Lung (tissue), 11 donors: ENCODE measurements at regions not wholly inside any gene's neighbourhood (a gene's known extent, or its start where the extent isn't known, plus 50 kb on each side); places are given as distances from the start of the nearest gene placed in this dataset.

Experiments
- ATAC-seq: fragments of 200-7000 bp; cut with Tn5 transposase; one replicate; pipeline ENCODE4 v1.9.1; 2020; ENCODE audit warnings: moderate number of reproducible peaks; ENCODE audit not compliant: insufficient read depth, low FRiP score
- DNase-seq, 3 donors: peaks; one replicate each; pipeline ENCODE4 v3.0.0-alpha.2; 2013 to 2017
- H3K27ac ChIP-seq, 2 donors: one replicate each; pipeline ENCODE4 v1.5.1; 2013; ENCODE audit warnings: mild to moderate bottlenecking in 2 of 2, moderate library complexity in 2 of 2, control low read depth in 1 of 2, inconsistent platforms in 1 of 2, low read depth in 1 of 2, low read length in 1 of 2
- H3K27me3 ChIP-seq, 3 donors: one replicate each; pipeline ENCODE4 v1.5.1; 2013; ENCODE audit warnings: low read length in 2 of 3; ENCODE audit not compliant: control insufficient read depth in 3 of 3, insufficient read depth in 3 of 3
- H3K36me3 ChIP-seq, 4 donors: one replicate each; pipeline ENCODE4 v1.5.1; 2013; ENCODE audit warnings: low read length in 4 of 4, mild to moderate bottlenecking in 1 of 4, moderate library complexity in 1 of 4; ENCODE audit not compliant: control insufficient read depth in 4 of 4, insufficient read depth in 4 of 4
- H3K4me1 ChIP-seq, 5 donors: one replicate each; pipeline ENCODE4 v1.5.1; 2013; ENCODE audit warnings: low read length in 5 of 5, mild to moderate bottlenecking in 2 of 5, moderate library complexity in 1 of 5; ENCODE audit not compliant: control insufficient read depth in 5 of 5, insufficient read depth in 5 of 5
- H3K4me3 ChIP-seq: one replicate; pipeline ENCODE4 v1.5.1; 2013; ENCODE audit warnings: mild to moderate bottlenecking, control low read depth, moderate library complexity
- H3K9ac ChIP-seq, 2 donors: one replicate each; pipeline ENCODE4 v1.5.1; 2013; ENCODE audit warnings: low read length in 2 of 2, control low read depth in 1 of 2; ENCODE audit not compliant: insufficient read depth in 1 of 2
- H3K9me3 ChIP-seq, 4 donors: one replicate each; pipeline ENCODE4 v1.5.1; 2013; ENCODE audit warnings: low read length in 3 of 4, mild to moderate bottlenecking in 1 of 4, moderate library complexity in 1 of 4; ENCODE audit not compliant: control insufficient read depth in 4 of 4, insufficient read depth in 3 of 4
- CTCF ChIP-seq: IDR thresholded peaks from 2 replicates; pipeline ENCODE4 v1.5.1; 2012; ENCODE audit warnings: mild to moderate bottlenecking; ENCODE audit errors: control extremely low read depth, extremely low read depth
- WGBS, 2 donors: extraction: QIAGEN DNeasy Blood & Tissue Kit; methylation state at CpG; one replicate each; pipeline ENCODE4 v1.1.7; 2013; 5-methylcytosine and 5-hydroxymethylcytosine counted together
- donor health status: control.
- donor health status: control.
- donor health status: Bipolar disorder and iron deficiency.
- donor health status: healthy.
- donor health status: DM: yes; HTN: yes; CAD: no.

GRCh38 chr4:164204434-164204833 lies 549.5 kb upstream of the SMIM31 start:
- no peak for ATAC-seq
- TF ChIP-seq CTCF: no peak

GRCh38 chr4:164207460-164207859 lies 546.5 kb upstream of the SMIM31 start:
- DNase-seq (no peak), ATAC-seq (no peak)
- Histone ChIP-seq H3K36me3 (no peaks in the 10 kb centered on the region), H3K9me3 (no peaks in the 10 kb centered on the region), H3K4me3 (no peak overlapping the region), H3K9ac (no peak overlapping the region), H3K4me1 (no peaks in the 10 kb centered on the region), H3K27me3 (no peaks in the 10 kb centered on the region), H3K27ac (no peak overlapping the region)
- no peak for TF ChIP-seq CTCF
- WGBS, 2 donors: 76 to 82% methylated on average over 5 of the region's 5 CpGs

More at GRCh38 chr4:164204434-164204833, 549.5 kb upstream of the SMIM31 start:
- H3K36me3 ChIP-seq: no peaks in the 10 kb centered on the region
- H3K4me1 ChIP-seq: no peaks in the 10 kb centered on the region
- H3K9me3 ChIP-seq: no peaks in the 10 kb centered on the region
- no peak overlapping the region for H3K27ac ChIP-seq
- no peaks in the 10 kb centered on the region for H3K27me3 ChIP-seq
- no peak for DNase-seq
- no peak overlapping the region for H3K4me3 ChIP-seq
- H3K9ac ChIP-seq: no peak overlapping the region

- no peak overlapping the region for H3K4me3 ChIP-seq
- 43 to 48% methylated on average over 1 of the region's 1 CpG for WGBS, 2 donors
- ATAC-seq: no peak
- H3K4me1 ChIP-seq: no peaks in the 10 kb centered on the region
- H3K36me3 ChIP-seq: no peaks in the 10 kb centered on the region
- no peak for TF ChIP-seq CTCF
- no peaks in the 10 kb centered on the region for H3K9me3 ChIP-seq
- H3K9ac ChIP-seq: no peak overlapping the region
- no peak overlapping the region for H3K27ac ChIP-seq
- no peaks in the 10 kb centered on the region for H3K27me3 ChIP-seq
- no peak for DNase-seq
These were observed 543.6 kb upstream of the SMIM31 start for GRCh38 chr4:164210377-164210776.

- Histone ChIP-seq H3K36me3 (no peaks in the 10 kb centered on the region), H3K4me3 (no peak overlapping the region), H3K27me3 (no peaks in the 10 kb centered on the region), H3K4me1 (no peaks in the 10 kb centered on the region), H3K9me3 (no peaks in the 10 kb centered on the region), H3K9ac (no peak overlapping the region), H3K27ac (no peak overlapping the region)
- no peak for TF ChIP-seq CTCF
- WGBS, 2 donors: 88 to 95% methylated on average over 1 of the region's 1 CpG
- DNase-seq (no peak), ATAC-seq (no peak)
These were observed 541.8 kb upstream of the SMIM31 start for GRCh38 chr4:164212134-164212533.
